Stimulated activated CD8-positive, alpha-beta memory T cell treated with anti-CD3 and anti-CD28 coated beads, Interleukin-15, amount 100 ng/mL, for 24 hours (primary cell): ENCODE measurements at regions not wholly inside any gene's neighbourhood (a gene's known extent, or its start where the extent isn't known, plus 50 kb on each side); places are given as distances from the start of the nearest gene placed in this dataset.
"Not testable (repeated sequence)": the region's sequence is repeated elsewhere in the genome, so short reads cannot be mapped to it uniquely, and the experiment has no call there.

Source experiments
- DNase-seq: peaks from one replicate; pipeline ENCODE4 v3.0.0-alpha.2; 2020; ENCODE audit warnings: low read depth

DNA sequence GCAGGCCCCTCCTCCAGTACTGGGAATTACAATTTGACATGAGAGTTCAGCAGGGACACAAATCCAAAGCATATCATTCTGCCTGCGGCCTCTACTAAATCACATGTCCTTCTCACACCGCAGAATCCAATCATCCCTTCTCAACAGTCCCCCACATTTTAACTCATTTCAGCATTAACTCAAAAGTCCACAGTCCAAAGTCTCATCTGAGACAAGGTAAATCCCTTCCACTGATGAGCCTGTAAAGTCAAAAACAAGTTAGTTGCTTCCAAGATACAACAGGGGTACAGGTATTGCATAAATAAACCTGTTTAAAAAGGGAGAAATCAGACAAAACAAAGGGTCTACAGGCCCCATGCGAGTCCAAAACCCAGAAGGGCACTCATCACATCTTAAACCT, 64.0 kb downstream of the EBNA1BP2 start:
- DNase-seq, result no peak

DNA sequence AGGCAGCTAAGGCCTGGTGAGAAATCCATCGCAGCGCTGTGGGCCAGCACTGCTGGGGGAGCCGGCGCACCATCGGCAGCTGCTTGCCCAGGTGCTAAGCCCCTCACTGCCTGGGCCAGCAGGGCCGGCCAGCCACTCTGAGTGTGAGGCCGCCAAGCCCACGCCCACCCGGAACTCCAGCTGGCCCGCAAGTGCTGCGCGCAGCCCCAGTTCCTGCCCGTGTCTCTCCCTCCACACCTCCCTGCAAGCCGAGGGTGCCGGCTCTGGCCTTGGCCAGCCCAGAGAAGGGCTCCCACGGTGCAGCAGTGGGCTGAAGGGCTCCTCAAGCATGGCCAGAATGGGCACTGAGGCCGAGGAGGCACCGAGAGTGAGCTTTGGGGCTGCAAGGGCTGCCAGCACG, 64.4 kb downstream of the EBNA1BP2 start:
- no peak for DNase-seq

DNA sequence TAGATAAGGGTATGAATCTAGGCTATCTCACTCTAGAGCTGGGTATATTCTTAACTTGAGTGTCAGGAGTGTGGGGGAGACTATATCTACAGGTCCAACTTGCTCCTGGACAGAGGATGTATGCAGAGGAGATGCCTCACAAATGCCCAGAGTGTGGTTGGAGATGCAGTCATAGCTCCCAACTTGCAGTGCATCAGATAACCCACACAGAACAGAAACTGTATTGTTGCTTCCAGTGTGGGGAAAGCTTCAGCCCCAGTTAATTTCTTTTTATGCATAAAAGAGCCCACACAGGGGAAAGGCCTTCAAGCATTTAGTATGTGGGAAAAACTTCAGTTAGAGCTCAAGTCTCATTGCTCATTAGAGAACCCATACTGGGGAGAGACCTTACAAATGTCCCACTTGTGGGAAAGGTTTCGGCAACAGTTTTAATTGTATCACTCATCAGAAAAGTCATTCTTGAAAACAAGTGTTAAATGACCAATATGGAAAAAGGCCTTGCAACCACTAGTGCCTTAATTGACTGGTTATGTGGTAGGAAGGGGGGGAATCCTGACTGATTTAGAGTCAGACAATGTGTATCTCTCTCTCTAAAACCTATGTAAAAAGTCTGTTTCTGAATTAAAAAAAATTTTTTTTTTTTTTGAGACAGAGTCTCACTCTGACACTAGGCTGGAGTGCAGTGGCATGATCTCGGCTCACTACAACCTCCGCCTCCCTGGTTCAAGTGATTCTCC, 67.9 kb downstream of the EBNA1BP2 start:
- DNase-seq, result no peak

DNA sequence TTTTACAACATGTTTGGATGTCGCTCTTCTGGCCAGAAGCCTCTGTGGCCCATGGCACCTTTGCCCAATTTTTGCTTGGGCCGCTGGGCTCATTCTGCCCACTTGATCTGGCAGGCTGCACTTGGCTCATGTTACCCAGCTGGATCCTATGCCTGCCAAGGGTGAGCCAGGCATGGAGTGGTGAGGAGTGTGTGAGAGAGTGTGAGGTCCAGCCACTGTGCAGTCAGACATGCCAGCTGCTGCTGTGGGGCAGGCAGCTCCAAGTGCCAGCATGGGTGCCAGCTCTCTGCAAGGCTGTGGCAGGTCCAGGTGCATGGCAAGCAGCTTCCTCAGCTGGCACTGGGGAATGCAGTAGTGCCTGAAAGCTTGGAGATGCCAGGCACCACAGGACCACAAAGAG, 71.0 kb downstream of the EBNA1BP2 start:
- no peak for DNase-seq

DNA sequence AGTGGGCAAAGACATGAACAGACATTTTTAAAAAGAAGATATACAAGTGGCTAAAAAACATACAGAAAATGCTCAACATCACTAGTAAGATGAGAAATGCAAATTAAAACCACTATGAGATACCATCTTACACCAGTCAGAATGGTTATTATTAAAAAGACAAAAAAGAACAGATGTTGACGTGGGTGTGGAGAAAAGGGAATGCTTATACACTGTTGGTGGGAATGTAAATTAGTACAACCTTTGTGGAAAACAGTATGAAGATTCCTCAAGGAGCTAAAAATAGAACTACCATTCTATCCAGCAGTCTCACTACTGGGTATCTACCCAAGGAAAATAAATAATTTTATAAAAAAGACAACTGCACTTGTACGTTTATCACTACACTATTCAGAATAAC, 73.9 kb downstream of the EBNA1BP2 start:
- no peak for DNase-seq

DNA sequence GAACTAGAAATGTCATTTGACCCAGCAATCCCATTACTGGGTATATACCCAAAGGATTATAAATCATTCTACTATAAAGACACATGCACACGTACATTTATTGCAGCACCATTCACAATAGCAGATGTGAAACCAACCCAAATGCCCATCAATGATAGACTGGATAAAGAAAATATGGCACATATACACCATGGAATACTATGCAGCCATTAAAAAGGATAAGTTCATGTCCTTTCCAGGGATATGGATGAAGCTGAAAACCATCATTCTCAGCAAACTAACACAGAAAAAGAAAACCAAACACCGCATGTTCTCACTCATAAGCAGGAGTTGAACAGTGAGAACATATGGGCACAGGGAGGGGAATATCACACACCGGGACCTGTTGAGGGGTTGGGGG, 75.6 kb downstream of the EBNA1BP2 start:
- DNase-seq, result not testable (repeated sequence)

DNA sequence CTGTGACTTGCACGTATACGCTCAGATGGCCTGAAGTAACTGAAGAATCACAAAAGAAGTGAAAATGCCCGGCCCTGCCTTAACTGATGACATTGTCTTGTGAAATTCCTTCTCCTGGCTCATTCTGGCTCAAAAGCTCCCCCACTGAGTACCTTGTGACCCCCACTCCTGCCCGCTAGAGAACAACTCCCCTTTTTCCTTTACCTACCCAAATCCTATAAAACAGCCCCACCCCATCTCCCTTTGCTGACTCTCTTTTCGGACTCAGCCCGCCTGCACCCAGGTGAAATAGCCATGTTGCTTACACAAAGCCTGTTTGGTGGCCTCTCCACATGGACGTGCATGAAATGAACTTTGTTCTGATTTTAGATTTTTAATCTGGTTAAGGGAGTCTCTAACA, 81.3 kb downstream of the EBNA1BP2 start:
- not testable (repeated sequence) for DNase-seq

DNA sequence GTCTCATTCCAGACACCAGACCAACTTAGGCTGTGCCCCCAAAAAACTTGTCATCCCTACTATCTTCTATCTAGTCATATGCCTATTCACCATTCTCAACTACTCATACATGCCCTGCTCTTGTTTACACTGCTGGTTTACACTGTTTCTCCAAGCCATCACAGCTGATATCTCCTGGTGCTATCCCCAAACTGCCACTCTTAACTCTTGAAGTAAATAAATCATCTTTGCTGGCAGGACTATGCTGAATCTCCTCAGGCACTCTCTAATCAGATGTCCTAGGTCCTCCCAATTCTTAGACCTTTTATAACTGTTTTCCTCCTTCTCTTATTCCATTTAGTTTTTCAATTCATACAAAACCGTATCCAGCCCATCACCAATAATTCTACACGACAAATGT, 81.9 kb downstream of the EBNA1BP2 start:
- not testable (repeated sequence) for DNase-seq

DNA sequence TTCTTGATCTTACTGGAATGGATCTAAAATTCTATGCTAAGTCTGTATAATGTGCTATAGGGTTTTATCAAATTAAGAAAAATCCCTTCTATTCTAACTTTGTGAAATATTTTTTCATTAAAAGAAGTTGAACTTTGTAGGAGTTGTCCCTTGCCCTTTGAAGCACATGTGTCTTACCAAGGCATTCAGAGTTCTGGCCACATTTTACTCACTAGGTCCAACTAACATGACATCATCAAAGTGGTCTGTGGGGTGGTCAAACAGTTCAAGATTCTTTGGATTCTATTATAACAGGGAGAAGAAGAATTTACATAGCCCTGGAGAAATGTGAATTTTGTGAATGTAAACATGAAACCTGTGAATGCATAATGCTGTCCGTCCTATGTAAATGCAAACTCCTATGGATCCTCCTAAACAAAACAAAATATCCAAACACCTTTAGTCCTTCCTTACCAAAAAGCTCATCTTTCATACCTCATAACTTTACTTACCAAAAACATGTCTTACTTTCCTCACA, 88.7 kb downstream of the EBNA1BP2 start:
- DNase-seq, result no peak

DNA sequence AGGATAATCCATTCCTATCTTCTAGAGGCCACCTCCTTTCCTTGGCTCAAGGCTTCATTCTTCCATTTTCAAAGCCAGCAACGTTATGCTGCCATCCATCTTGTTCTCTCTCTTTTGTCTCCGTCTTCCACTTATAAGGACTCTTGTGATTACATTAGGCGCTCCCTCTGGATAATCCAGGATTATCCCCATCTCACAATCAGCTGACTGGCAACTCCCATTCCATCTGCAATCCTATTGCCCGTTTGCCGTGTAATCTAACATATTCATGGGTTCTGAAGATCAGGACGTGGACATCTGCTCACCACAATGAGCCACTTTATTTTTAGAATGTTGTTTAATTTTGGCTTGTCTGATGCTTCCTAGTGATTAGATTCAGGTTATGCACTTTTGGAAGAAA, 89.3 kb downstream of the EBNA1BP2 start:
- DNase-seq, result no peak

DNA sequence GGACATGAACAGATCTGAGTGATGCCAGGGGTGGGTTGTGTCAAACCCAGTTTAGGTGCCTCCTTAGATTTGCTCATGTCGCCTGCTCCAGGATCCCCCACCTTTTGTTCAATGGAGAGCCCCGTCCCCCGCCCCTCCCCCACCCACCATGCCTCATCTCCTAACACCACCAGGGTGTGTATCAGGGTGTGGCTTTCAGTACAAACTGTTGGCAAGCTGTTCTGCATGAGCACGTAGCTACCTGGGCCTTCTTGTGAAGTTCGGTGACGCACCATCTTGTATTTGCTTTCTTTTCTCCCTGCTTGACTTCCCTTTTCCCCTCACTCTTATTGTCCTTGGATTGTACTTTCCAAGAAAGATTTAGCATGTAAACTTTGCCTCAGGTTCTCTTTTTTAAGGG, 94.8 kb downstream of the EBNA1BP2 start:
- DNase-seq, result no peak

DNA sequence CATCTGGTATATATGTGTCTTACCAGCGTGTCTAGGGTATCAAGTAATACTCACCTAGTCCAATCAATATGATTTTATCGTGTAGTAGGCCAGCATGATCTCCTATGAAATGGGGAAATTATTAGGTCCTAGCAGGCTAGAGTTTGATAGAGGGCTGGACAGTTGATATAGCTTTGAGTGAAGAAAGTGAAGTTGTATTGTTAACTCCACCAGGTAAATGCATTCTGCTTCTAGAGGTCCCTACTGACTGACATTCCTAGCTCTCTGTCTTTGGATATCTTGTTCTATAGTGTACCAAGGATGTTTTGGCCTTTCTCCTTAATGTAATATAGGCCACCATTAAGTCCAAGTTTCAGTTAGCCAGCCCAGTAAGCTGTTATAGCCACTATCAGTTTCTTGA, 97.4 kb downstream of the EBNA1BP2 start:
- no peak for DNase-seq

DNA sequence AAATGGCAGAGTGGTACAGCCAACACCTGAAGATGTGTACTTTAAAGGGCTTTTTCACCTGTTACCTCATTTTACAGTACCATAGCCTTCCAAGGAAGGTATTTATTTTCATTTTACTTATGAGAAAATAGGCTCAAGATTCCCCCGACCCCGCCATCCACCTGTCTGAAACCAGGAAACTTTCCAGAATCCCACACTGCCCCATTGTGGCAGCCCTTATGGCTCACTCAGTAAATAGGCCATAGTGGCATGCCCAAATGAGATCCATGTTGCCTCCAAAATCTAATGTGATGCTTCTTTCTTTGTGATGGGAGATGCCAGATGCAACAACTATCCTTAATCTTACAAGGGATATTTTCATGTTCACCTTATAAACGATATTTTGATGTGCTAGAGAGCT, 97.8 kb downstream of the EBNA1BP2 start:
- no peak for DNase-seq

DNA sequence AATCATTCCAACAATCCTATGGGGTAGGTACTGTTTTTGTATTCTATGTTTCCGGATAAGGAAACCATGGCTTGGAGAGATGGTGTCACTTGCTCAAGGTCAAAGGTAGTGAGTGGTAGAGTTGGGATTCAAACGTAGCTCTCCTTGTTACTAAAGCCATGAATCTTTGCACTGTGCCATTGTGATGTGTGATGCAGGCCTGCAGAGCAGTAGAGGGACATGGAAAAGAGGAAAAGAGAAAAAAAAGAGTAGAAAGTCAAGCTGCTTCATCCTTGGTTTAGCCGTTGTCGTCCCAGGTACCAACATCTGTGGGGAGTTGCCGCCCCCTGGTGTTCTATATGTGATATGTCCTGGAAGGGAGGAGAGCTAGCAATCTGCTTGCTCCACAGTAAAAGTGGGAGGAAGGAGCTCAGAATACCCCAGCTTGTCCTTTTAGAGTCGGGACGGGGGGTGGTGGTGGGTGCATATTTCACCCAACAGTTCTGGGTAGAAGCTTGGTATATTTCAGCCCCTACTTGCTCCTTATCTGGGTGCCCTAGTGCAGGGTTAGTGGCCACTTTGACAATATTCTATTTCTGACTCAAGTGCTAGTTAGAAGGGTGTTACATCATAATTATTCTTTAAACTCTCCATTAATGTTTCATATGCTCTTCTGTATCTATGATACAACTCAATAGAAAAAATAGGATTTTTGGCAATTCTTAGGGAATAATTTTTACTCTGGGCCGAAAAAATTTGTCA, 98.4 kb downstream of the EBNA1BP2 start:
- peak; percentile 40 for DNase-seq

DNA sequence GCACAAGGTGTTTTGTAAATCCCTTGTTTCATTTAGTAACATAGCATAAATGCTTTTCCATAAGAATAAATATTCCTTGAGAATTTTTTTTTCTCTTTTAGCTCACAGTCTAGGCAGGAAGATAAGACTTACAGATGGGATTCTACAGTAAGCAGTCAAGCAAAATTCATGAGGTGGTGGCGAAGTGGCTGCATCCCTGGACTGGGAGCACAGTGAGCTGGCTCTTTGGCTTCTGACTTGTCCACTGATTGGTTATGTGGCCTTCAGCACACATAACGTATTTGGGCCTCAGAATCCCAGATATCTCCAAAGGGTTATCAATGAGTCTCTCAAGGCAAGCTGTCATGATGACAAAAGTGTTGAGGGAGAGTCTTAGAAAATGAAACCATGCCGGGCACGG, 99.8 kb downstream of the EBNA1BP2 start:
- DNase-seq, result no peak

DNA sequence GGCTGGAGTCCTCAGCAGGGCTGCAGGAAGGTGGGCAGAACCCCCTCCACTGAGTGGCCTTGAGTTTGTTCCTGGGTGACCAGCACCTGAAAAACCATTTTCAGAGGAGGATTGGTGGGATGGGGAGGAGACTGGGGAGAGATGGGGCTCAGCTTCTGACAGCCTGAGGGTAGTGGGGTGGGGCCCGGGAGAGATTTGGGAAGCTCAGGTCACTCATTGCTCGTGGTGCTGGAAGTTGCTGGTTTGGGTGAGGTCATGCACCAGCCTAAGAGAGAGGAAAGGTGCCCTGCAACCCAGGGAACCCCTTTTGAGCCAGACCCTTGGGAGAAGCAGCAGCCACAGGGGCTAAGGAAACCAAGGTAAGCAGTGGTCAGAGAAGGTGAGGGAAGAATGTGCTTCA, 100.8 kb downstream of the EBNA1BP2 start:
- no peak for DNase-seq

DNA sequence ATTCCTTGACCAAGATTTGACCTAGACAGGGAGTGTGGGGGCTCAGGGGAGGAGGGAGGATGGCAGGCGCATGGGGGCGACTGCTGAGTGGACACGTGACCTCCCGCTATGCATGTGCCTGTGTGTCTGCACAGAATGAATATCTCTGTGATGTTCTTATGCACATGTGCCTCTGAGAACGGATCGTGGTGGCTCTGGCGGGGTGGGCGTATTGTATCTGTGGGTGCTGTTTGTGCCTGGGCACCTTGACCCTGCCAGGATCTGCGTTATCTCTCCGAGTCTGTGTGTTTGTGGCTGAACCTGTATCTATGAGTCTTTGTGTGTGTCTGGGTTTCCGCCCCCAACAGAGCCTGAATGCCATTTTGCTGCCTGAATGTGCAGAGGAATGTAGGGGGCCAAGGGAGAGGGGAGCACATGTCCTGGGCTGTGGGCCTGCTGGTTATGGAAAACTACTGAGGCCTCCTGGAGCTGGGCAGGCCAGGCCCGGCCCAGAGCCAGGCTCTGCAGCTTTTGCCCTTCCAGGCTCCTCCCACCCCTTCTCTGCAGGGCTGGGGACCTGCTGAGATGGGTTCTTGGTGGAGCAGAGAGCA, 102.5 kb downstream of the EBNA1BP2 start:
- DNase-seq, result no peak

DNA sequence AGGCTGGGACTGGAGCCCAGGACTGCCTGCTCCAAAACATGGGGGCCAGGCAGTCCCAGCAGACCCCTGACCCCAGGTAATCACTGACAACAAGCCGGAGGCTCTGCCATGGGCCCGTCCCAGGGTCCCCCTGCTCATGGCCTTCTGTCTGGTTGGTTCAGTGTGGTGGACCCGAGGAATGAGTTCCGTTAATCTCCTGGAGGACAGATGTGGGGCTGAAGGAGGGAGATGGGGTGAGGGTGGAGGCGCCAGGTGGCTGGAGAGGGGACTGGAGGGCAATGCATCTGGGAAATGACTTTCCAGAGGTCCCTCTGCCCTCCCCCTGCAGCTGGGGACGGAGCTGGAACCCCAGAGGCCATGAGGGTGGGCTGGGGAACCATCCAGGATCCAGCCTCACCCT, 103.2 kb downstream of the EBNA1BP2 start:
- DNase-seq, result no peak

DNA sequence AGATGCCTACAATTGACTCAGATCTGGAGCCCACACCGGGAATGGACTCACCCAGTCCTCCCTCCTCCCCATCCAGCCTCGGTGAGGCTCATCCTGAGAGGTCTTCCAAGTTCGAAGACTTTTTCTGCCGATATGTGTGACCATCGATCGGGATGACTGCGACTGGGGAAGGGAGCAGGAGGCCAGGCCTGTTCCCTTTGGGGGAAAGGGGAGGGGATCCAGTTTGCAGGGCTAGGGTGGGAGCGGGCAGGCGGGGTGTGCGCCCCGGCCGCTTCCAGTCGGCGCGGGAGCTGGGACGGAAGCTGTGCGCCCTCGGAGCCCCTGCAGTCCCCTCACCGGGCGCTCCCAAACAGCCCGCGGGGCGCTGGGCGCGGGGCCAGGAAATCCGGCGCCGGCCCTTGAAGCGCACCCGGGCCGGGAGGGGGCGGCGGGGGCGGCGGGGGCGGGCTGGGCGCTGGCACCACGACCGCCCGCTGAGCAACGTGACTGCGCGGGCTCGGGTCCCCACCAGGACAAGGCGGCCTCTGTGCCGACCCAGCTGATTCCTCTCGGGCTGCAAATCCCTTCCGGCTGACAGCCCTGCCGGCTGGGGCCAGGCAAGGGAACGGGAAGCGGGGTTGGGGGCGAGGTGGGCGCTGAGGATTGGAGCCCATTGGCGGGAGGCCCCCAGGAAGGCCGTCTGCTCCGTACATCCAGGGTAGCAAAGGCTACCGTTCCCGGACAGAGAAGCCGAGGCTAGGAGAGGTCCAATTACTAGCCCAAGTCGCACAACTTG, 103.9 kb downstream of the EBNA1BP2 start:
- DNase-seq, result no peak

DNA sequence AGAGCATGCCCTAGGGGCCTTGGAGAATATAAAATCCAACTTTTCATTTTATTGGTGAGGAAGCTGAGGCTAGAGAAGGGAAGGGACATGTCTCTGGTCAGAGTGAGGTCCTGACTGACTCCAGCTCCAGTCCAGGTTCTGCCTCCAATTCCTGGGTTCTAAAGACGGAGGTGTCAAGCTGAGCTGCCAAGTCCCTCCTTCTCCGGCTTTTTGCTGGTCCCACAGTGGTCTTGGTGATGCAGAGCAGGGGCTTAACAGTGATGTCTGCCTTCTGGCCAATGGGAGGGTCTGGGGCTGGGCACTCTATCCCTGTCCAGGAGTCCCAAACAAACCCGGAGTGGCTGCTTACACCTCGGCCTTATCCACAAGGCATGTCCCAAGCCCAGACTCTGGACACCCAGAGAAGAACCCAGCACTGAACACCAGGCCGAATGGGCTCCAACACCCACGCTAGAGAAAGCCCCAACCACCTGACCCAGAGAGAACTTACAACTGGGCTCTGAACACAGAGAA, 104.8 kb downstream of the EBNA1BP2 start:
- no peak for DNase-seq

DNA sequence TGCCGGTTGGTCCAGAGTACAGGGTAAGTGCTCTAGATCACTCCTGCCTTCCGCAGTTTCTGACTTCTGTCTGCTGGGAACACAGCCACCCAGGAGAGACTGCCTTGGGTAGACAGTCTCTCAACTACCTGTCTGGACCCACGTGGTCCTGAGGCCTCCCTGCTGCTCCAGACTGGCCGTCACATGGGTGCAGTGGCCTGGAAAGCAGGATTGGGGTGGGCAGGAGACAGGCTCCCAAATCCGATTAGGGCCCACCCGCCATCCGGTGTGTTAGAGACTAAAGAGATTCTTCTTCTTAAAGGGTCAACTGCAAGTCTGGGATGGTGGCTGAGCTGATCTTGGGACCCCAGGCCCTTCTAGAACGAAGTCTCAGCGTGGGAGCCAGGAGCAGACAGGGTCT, 105.5 kb downstream of the EBNA1BP2 start:
- DNase-seq, result no peak
